ENCODE measurements at regions not wholly inside any gene's neighbourhood (a gene's known extent, or its start where the extent isn't known, plus 50 kb on each side); places are given as distances from the start of the nearest gene placed in this dataset.

DNA sequence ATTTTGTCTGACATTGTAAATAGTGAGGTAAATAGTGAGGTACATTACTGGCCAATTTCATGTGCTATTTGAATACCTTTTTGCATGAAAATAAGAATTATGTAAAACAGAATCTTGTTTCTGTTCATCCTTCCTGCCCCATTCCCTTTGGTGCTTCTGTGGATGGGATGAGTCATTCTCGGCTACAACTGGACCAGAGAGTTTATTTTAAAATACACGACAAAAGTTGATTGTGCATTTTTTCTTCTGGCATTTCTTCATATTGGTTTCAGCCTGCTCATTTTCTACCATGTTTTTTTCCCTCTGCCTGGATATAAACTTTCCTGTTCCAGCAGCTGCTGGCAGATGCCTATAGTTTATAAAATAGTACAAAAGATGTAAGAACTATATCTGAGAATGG is 107.5 kb downstream of the CYSLTR2 start:
- no peak for DNase-seq

DNA sequence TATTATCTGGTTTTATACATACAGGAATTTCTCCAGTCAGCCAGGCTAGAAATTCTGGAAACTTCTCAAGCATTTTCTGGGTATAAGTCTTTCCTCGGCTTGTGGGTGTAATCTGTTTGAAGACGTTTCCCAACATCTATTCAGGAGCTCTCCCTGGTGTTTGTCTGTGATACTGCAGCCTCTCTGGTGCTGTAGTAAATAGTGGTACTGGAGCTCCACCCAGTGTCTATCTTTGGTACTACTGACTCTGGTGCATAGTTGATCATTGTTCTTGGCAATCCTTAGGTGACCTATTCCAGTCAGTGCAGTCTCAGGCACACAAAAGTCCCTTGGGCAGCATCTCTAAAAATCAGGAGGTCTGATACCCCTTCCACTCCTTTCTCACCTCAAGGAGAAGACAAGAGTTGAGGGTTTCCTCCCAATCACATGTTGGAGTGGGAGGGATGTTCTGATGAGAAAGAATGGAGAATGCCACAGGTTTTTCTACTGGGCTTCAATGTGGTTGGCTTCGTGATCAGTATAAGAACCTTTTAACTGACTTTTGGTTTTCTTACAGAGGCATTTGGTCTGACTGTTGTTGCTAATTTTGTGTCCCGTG is 115.5 kb downstream of the CYSLTR2 start:
- peak; percentile 77 to 91 for DNase-seq

GRCh38 chr13:48770372-48770771 is 116.6 kb downstream of the CYSLTR2 start:
- DNase-seq: no peak

DNA sequence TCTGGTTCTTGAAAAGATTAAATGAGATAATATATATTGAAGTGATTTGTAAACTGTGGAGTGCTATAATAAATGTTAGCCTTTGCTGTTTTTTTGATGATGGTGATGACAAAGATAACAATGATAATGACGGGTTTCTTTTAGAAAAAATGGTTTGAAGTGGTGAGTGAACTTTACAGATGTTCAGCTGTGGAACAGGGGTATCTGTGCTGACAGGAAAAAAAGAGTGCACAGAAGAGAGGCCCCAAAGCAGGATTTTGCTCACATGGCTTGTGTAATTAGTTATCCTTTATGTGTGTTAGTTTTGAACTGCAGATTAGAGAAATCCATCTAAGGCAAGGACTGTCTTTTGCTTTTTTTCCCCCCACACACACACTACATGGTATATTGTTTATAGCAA is 119.2 kb downstream of the CYSLTR2 start:
- no peak for DNase-seq

GRCh38 chr13:48773531-48774275 is 120.0 kb downstream of the CYSLTR2 start:
- DNase-seq: no peak

GRCh38 chr13:48775285-48775684 is 121.6 kb downstream of the CYSLTR2 start:
- DNase-seq: no peak

- DNase-seq: no peak
Observed at GRCh38 chr13:48775804-48776203, 122.1 kb downstream of the CYSLTR2 start.

DNA sequence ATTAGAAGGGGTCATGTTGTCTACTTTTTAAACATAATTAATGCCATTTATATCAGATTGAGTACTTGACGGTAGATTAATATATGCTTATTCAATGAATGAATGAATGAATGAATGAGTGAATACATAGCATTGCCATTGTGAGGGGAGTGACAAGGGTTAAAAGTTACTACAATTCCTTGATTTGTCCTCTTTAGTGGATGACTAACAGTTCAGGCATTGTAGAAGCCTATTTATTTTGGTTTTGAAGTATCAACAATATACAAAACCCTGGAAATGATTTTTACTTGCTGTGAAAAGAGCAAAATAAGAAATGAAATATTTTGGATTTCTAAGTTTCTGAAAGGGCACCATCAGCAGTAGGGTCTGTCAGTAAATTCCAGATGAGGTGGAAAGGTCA is 122.7 kb downstream of the CYSLTR2 start:
- DNase-seq: no peak

DNA sequence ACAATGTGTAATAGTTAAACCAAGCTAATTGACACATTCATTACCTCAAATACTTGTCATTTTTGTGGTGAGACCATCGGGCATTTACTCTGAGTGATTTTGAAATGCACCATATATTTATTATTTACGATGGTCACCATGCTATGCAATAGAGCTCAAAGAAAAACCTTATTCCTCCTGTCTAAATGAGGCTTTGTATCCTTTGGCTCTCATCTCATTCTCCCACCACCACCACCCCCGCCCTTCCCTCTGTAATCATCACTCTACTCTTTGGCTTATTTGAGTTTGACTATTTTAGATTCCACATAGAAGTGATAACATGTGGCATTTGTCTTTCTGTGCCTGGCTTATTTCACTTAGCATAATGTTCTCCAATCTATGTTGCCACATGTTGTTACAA is 124.9 kb downstream of the CYSLTR2 start:
- no peak for DNase-seq

- no peak for DNase-seq
Observed at GRCh38 chr13:48780713-48781341, 127.1 kb downstream of the CYSLTR2 start.

DNA sequence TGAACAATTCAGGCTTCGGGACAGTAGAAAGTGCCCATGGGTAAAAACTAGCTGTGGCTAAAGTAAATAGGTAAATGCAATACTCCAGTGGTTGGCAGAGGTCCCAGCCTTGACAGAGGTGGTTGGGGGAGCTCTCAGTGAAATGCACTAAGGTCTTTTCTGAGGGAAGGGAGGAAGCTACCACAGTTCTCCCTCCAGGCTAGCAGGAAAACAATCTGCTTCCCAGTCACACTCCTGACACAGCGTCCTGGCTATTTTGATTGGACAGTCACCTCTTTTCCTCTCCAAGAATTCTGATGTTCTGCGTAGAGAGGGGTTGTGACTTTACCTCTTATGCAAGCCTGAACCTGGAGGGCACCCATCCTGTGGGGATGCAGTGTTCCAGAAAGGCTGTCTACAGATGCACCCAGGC is 128.7 kb downstream of the CYSLTR2 start:
- no peak for DNase-seq

DNA sequence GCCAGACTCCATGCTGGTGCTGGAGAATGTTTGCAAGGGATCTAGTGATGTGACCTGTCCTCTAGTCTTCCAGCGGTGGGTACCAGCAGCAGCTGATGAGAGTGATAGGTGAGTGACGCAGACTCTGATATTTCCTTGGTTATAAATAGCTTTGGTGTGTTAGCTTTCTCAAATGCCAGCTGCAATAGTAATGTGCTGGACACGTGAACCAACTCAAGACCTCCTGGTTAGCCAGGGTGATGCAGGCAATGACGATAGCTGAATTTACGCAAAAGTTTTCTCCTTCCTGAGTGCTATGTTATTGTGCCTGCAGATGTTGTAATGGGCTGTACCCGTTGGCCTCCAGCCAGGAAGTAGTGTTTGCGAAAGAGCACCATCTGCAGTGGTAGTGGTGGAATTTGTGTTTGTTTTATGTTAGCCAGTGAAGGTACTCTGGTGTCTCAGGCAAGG is 129.5 kb downstream of the CYSLTR2 start:
- no peak for DNase-seq

GRCh38 chr13:48783695-48784230 is 130.0 kb downstream of the CYSLTR2 start:
- no peak for DNase-seq

DNA sequence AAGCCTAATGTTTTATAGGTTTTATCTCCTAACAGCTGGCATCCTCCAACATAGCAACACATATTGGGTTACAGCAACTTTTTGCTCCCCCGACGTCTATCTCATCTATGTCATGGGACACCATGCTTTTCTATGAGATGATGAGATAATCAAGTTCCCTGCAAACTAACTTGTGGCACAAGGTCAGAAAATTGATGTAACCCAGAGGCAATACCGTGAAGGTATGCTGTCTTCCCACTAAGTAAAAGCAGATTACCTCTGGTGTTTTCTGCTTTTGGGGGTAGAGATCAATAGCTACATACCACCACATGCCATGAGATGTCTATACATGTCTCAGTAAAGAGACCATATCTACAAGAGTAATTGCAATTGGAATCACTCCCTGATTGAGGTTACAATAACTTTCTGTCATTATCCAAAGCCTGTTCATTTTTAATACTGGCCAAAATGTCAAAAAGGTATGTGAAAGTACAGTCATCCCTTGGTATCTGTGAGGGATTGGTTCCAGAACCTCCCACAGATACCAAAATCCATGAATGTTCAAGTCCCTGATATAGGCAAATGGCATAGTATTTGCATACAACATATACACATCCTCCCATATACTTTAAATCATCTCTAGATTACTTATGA is 131.3 kb downstream of the CYSLTR2 start:
- no peak for DNase-seq

GRCh38 chr13:48790199-48790598 is 136.5 kb downstream of the CYSLTR2 start:
- DNase-seq: no peak

DNA sequence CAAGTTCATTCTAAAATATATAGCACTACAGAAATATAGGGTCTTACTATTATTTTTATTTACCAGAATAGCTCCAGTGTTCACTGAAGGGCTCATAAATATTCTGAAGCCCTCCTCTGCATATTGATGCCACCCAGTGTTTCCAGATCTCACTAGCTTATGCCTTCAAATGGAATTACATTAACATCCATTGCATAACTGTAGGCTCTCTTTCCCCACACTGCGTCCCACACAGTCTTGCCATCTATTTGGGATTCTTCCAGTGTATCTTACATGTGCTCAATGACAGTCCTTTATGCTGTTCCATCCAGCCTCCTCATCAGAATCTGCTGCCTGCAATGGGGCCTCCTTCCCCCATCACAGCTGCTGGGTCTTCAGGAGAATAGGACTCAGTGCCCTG is 137.2 kb downstream of the CYSLTR2 start:
- DNase-seq: no peak

- no peak for DNase-seq
Observed at GRCh38 chr13:48797127-48797526, 143.4 kb downstream of the CYSLTR2 start.

- DNase-seq: no peak
Observed at GRCh38 chr13:48797761-48798160, 144.0 kb downstream of the CYSLTR2 start.

- no peak for DNase-seq
Observed at GRCh38 chr13:48798180-48798579, 144.5 kb downstream of the CYSLTR2 start.

- DNase-seq: no peak
Observed at GRCh38 chr13:48801255-48801654, 147.5 kb downstream of the CYSLTR2 start.

- peak in 1 of 2 donors; percentile 17 for DNase-seq
Observed at GRCh38 chr13:48804821-48805601, 151.3 kb downstream of the CYSLTR2 start.

DNA sequence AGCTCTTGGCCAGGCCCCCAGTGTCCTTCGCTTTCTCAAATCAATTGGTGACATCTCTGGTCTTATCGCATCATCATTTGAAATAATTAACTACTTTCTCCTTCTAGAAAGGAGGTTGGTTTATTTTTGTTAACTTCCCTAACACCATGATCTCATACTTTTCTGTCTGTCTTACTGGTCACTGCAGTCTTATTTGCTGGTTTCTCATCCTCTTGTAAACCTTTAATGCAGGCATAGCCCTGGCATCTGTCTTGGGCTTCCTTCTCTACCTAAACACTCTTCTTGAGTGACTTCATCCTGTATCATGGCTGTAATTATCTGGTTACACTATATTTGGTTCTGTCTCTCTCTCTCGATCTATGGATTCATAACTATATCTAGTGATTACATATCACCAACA is 152.8 kb downstream of the CYSLTR2 start:
- DNase-seq: no peak

- no peak for DNase-seq
Observed at GRCh38 chr13:48808683-48809082, 155.0 kb downstream of the CYSLTR2 start.
